Memory B cell (primary cell): ENCODE measurements at regions not wholly inside any gene's neighbourhood (a gene's known extent, or its start where the extent isn't known, plus 50 kb on each side); places are given as distances from the start of the nearest gene placed in this dataset.

Source experiments
- ATAC-seq: fragments of 150-1000 bp; cut with Tn5 transposase; 2 replicates; pipeline ENCODE4 v1.10.0; 2021; ENCODE audit warnings: low read depth, mild to moderate bottlenecking, moderate library complexity
- DNase-seq, 2 donors: peaks; one replicate each; pipeline ENCODE4 v3.0.0; 2022; ENCODE audit warnings: low spot score in 2 of 2
- H3K27ac Mint-ChIP-seq: one replicate; pipeline ENCODE4 v1.8.0; 2022; ENCODE audit warnings: mild to moderate bottlenecking, moderate library complexity, mixed read lengths
- H3K27me3 Mint-ChIP-seq: one replicate; pipeline ENCODE4 v1.8.0; 2022; ENCODE audit warnings: mixed read lengths
- H3K36me3 Mint-ChIP-seq: one replicate; pipeline ENCODE4 v1.8.0; 2022; ENCODE audit warnings: mild to moderate bottlenecking, mixed read lengths
- H3K4me1 Mint-ChIP-seq: one replicate; pipeline ENCODE4 v1.8.0; 2022; ENCODE audit warnings: mixed read lengths
- H3K4me3 Mint-ChIP-seq: one replicate; pipeline ENCODE4 v1.8.0; 2022; ENCODE audit warnings: mild to moderate bottlenecking, moderate library complexity, mixed read lengths
- H3K9me3 Mint-ChIP-seq: one replicate; pipeline ENCODE4 v1.8.0; 2022; ENCODE audit warnings: mixed read lengths

- Mint-ChIP-seq H3K4me3 (no peak overlapping the region), H3K36me3 (no peaks in the 10 kb centered on the region), H3K4me1 (no peaks in the 10 kb centered on the region), H3K27me3 (no peaks in the 10 kb centered on the region), H3K27ac (no peak overlapping the region), H3K9me3 (peaks cover 7% of the 10 kb centered on the region)
- ATAC-seq (no peak), DNase-seq (no peak)
Measured at GRCh38 chr13:84446972-84447639, 564.8 kb upstream of the SLITRK1 start.

GRCh38 chr13:84445776-84446175, 563.5 kb upstream of the SLITRK1 start:
- no peaks in the 10 kb centered on the region for H3K27me3 Mint-ChIP-seq
- ATAC-seq (no peak), DNase-seq (no peak)
- H3K36me3 Mint-ChIP-seq, result no peaks in the 10 kb centered on the region
- peaks cover 7% of the 10 kb centered on the region for H3K9me3 Mint-ChIP-seq
- no peak overlapping the region for H3K4me3 Mint-ChIP-seq
- H3K4me1 Mint-ChIP-seq, result no peaks in the 10 kb centered on the region
- no peak overlapping the region for H3K27ac Mint-ChIP-seq

GRCh38 chr13:84443463-84443862, 561.2 kb upstream of the SLITRK1 start:
- H3K4me1 Mint-ChIP-seq, result no peaks in the 10 kb centered on the region
- no peak overlapping the region for H3K4me3 Mint-ChIP-seq
- no peak for ATAC-seq
- H3K36me3 Mint-ChIP-seq, result no peaks in the 10 kb centered on the region
- H3K9me3 Mint-ChIP-seq, result peaks cover 7% of the 10 kb centered on the region
- H3K27me3 Mint-ChIP-seq, result no peaks in the 10 kb centered on the region
- H3K27ac Mint-ChIP-seq, result no peak overlapping the region
- no peak for DNase-seq

- DNase-seq (no peak), ATAC-seq (no peak)
- Mint-ChIP-seq H3K4me1 (no peaks in the 10 kb centered on the region), H3K27me3 (no peaks in the 10 kb centered on the region), H3K36me3 (no peaks in the 10 kb centered on the region), H3K9me3 (peaks cover 3% of the 10 kb centered on the region), H3K4me3 (no peak overlapping the region), H3K27ac (no peak overlapping the region)
Measured at GRCh38 chr13:84439108-84439507, 556.8 kb upstream of the SLITRK1 start.

- DNase-seq, result no peak
- no peaks in the 10 kb centered on the region for H3K4me1 Mint-ChIP-seq
- H3K4me3 Mint-ChIP-seq, result no peak overlapping the region
- ATAC-seq, result no peak
- no peaks in the 10 kb centered on the region for H3K36me3 Mint-ChIP-seq
- H3K27me3 Mint-ChIP-seq, result no peaks in the 10 kb centered on the region
- H3K27ac Mint-ChIP-seq, result no peak overlapping the region
- peaks cover 3% of the 10 kb centered on the region for H3K9me3 Mint-ChIP-seq
Measured at GRCh38 chr13:84433024-84433423, 550.8 kb upstream of the SLITRK1 start.

GRCh38 chr13:84431646-84432045, 549.4 kb upstream of the SLITRK1 start:
- H3K27me3 Mint-ChIP-seq, result no peaks in the 10 kb centered on the region
- H3K27ac Mint-ChIP-seq, result no peak overlapping the region
- DNase-seq, result no peak
- no peak overlapping the region for H3K4me3 Mint-ChIP-seq
- H3K4me1 Mint-ChIP-seq, result no peaks in the 10 kb centered on the region
- peaks cover 6% of the 10 kb centered on the region for H3K9me3 Mint-ChIP-seq
- no peaks in the 10 kb centered on the region for H3K36me3 Mint-ChIP-seq
- no peak for ATAC-seq

- H3K4me1 Mint-ChIP-seq, result no peaks in the 10 kb centered on the region
- no peak for DNase-seq
- H3K4me3 Mint-ChIP-seq, result no peak overlapping the region
- H3K36me3 Mint-ChIP-seq, result no peaks in the 10 kb centered on the region
- H3K27ac Mint-ChIP-seq, result no peak overlapping the region
- peaks cover 5% of the 10 kb centered on the region for H3K9me3 Mint-ChIP-seq
- no peaks in the 10 kb centered on the region for H3K27me3 Mint-ChIP-seq
- ATAC-seq, result no peak
Measured at GRCh38 chr13:84430446-84430845, 548.2 kb upstream of the SLITRK1 start.

GRCh38 chr13:84430015-84430414, 547.7 kb upstream of the SLITRK1 start:
- H3K27ac Mint-ChIP-seq, result no peak overlapping the region
- no peaks in the 10 kb centered on the region for H3K36me3 Mint-ChIP-seq
- peaks cover 4% of the 10 kb centered on the region for H3K9me3 Mint-ChIP-seq
- H3K4me3 Mint-ChIP-seq, result no peak overlapping the region
- DNase-seq (no peak), ATAC-seq (no peak)
- H3K4me1 Mint-ChIP-seq, result no peaks in the 10 kb centered on the region
- H3K27me3 Mint-ChIP-seq, result no peaks in the 10 kb centered on the region

GRCh38 chr13:84418041-84418440, 535.8 kb upstream of the SLITRK1 start:
- H3K9me3 Mint-ChIP-seq, result peaks cover 6% of the 10 kb centered on the region
- no peaks in the 10 kb centered on the region for H3K36me3 Mint-ChIP-seq
- DNase-seq (no peak), ATAC-seq (no peak)
- H3K27ac Mint-ChIP-seq, result no peak overlapping the region
- H3K4me3 Mint-ChIP-seq, result no peak overlapping the region
- H3K4me1 Mint-ChIP-seq, result no peaks in the 10 kb centered on the region
- H3K27me3 Mint-ChIP-seq, result no peaks in the 10 kb centered on the region

- H3K27me3 Mint-ChIP-seq, result no peaks in the 10 kb centered on the region
- no peaks in the 10 kb centered on the region for H3K4me1 Mint-ChIP-seq
- H3K27ac Mint-ChIP-seq, result no peak overlapping the region
- DNase-seq, result no peak
- H3K9me3 Mint-ChIP-seq, result peaks cover 6% of the 10 kb centered on the region
- no peak for ATAC-seq
- H3K4me3 Mint-ChIP-seq, result no peak overlapping the region
- H3K36me3 Mint-ChIP-seq, result no peaks in the 10 kb centered on the region
Measured at GRCh38 chr13:84417416-84417815, 535.1 kb upstream of the SLITRK1 start.

GRCh38 chr13:84413016-84413415, 530.7 kb upstream of the SLITRK1 start:
- H3K36me3 Mint-ChIP-seq, result no peaks in the 10 kb centered on the region
- peaks cover 2% of the 10 kb centered on the region for H3K9me3 Mint-ChIP-seq
- H3K27ac Mint-ChIP-seq, result no peak overlapping the region
- no peak overlapping the region for H3K4me3 Mint-ChIP-seq
- H3K4me1 Mint-ChIP-seq, result no peaks in the 10 kb centered on the region
- no peaks in the 10 kb centered on the region for H3K27me3 Mint-ChIP-seq
- no peak for DNase-seq
- ATAC-seq, result no peak

GRCh38 chr13:84405286-84405685, 523.0 kb upstream of the SLITRK1 start:
- no peak overlapping the region for H3K27ac Mint-ChIP-seq
- peaks cover 12% of the 10 kb centered on the region for H3K9me3 Mint-ChIP-seq
- ATAC-seq (no peak), DNase-seq (no peak)
- H3K4me3 Mint-ChIP-seq, result no peak overlapping the region
- H3K27me3 Mint-ChIP-seq, result no peaks in the 10 kb centered on the region
- no peaks in the 10 kb centered on the region for H3K36me3 Mint-ChIP-seq
- H3K4me1 Mint-ChIP-seq, result no peaks in the 10 kb centered on the region

GRCh38 chr13:84400706-84401105, 518.4 kb upstream of the SLITRK1 start:
- Mint-ChIP-seq H3K27ac (no peak overlapping the region), H3K4me3 (no peak overlapping the region), H3K9me3 (peaks cover 9% of the 10 kb centered on the region), H3K27me3 (no peaks in the 10 kb centered on the region), H3K36me3 (no peaks in the 10 kb centered on the region), H3K4me1 (no peaks in the 10 kb centered on the region)
- DNase-seq, result no peak
- no peak for ATAC-seq

- DNase-seq, result no peak
- H3K36me3 Mint-ChIP-seq, result no peaks in the 10 kb centered on the region
- no peak overlapping the region for H3K27ac Mint-ChIP-seq
- H3K4me1 Mint-ChIP-seq, result no peaks in the 10 kb centered on the region
- H3K27me3 Mint-ChIP-seq, result no peaks in the 10 kb centered on the region
- H3K9me3 Mint-ChIP-seq, result peaks cover 10% of the 10 kb centered on the region
- no peak overlapping the region for H3K4me3 Mint-ChIP-seq
- ATAC-seq, result no peak
Measured at GRCh38 chr13:84399320-84400085, 517.2 kb upstream of the SLITRK1 start.
